ENCODE measurements at regions not wholly inside any gene's neighbourhood (a gene's known extent, or its start where the extent isn't known, plus 50 kb on each side); places are given as distances from the start of the nearest gene placed in this dataset.

GRCh38 chr9:121550041-121550440 lies 50.4 kb upstream of the GGTA1 start:
- H3K27ac ChIP-seq (replicated peaks): no peak overlapping the region
- H3K27me3 ChIP-seq (ENCODE audit: insufficient read depth, poor library complexity, severe bottlenecking): peaks cover 10% of the 10 kb centered on the region
- TF ChIP-seq SPI1 (IDR thresholded peaks at IDR 0.05; ENCODE audit: borderline replicate concordance, low read depth) (no peak), GABPA (IDR thresholded peaks at IDR 0.05; ENCODE audit: low read depth) (no peak), POLR2AphosphoS5 (IDR thresholded peaks at IDR 0.05; ENCODE audit: low read depth) (no peak), REST (IDR thresholded peaks at IDR 0.05; ENCODE audit: insufficient replicate concordance, low read depth) (no peak), CTCF (IDR thresholded peaks at IDR 0.05; ENCODE audit: insufficient read depth, low read length) (no peak)
- no peak for DNase-seq (ENCODE audit: low read depth in 1 of 2, low spot score in 1 of 2)
- H3K4me3 ChIP-seq (replicated peaks; ENCODE audit: insufficient read depth, low read length): no peak overlapping the region

GRCh38 chr9:121550569-121551512 lies 51.2 kb upstream of the GGTA1 start:
- peak; percentile 36 to 71 for DNase-seq (ENCODE audit: low read depth in 1 of 2, low spot score in 1 of 2)
- TF ChIP-seq SPI1 (IDR thresholded peaks at IDR 0.05; ENCODE audit: borderline replicate concordance, low read depth) (no peak), CTCF (IDR thresholded peaks at IDR 0.05; ENCODE audit: insufficient read depth, low read length) (peak; percentile 48), REST (IDR thresholded peaks at IDR 0.05; ENCODE audit: insufficient replicate concordance, low read depth) (no peak)
- no peak overlapping the region for H3K4me3 ChIP-seq (replicated peaks; ENCODE audit: insufficient read depth, low read length)
- H3K27me3 ChIP-seq (ENCODE audit: insufficient read depth, poor library complexity, severe bottlenecking): peaks cover 10% of the 10 kb centered on the region
- H3K27ac ChIP-seq (replicated peaks): no peak overlapping the region

GRCh38 chr9:121551985-121552753 lies 52.5 kb upstream of the GGTA1 start:
- no peak overlapping the region for H3K27ac ChIP-seq (replicated peaks)
- no peak overlapping the region for H3K4me3 ChIP-seq (replicated peaks; ENCODE audit: insufficient read depth, low read length)
- DNase-seq (ENCODE audit: low read depth in 1 of 2, low spot score in 1 of 2): no peak
- H3K27me3 ChIP-seq (ENCODE audit: insufficient read depth, poor library complexity, severe bottlenecking): peaks cover 5% of the 10 kb centered on the region
- TF ChIP-seq POLR2AphosphoS5 (IDR thresholded peaks at IDR 0.05; ENCODE audit: low read depth): no peak
- no peak for TF ChIP-seq SPI1 (IDR thresholded peaks at IDR 0.05; ENCODE audit: borderline replicate concordance, low read depth)
- TF ChIP-seq CTCF (IDR thresholded peaks at IDR 0.05; ENCODE audit: insufficient read depth, low read length): no peak
- TF ChIP-seq REST (IDR thresholded peaks at IDR 0.05; ENCODE audit: insufficient replicate concordance, low read depth): no peak
- TF ChIP-seq GABPA (IDR thresholded peaks at IDR 0.05; ENCODE audit: low read depth): no peak

All from HL-60 (cell line).